DOHH2 (cell line): ENCODE measurements at regions not wholly inside any gene's neighbourhood (a gene's known extent, or its start where the extent isn't known, plus 50 kb on each side); places are given as distances from the start of the nearest gene placed in this dataset.
"Not testable (repeated sequence)": the region's sequence is repeated elsewhere in the genome, so short reads cannot be mapped to it uniquely, and the experiment has no call there.

ENCODE experiments used
- H3F3A ChIP-seq: fragments of 200-600 bp; sonication (generic), shearing (Covaris generic); 2 replicates; pipeline ENCODE4 v1.6.0; 2016; ENCODE audit warnings: antibody characterized with exemption, mild to moderate bottlenecking; ENCODE audit not compliant: control insufficient read depth, insufficient read depth
- H3K27ac ChIP-seq: fragments of 200-600 bp; sonication (generic); 2 replicates; pipeline ENCODE4 v1.5.1; 2014; ENCODE audit warnings: low read depth, mild to moderate bottlenecking, low read length, moderate library complexity
- H3K27me3 ChIP-seq: fragments of 200-600 bp; sonication (generic); 2 replicates; pipeline ENCODE4 v1.6.1; 2014; ENCODE audit warnings: mild to moderate bottlenecking, low read length, mixed read lengths; ENCODE audit not compliant: control insufficient read depth
- H3K36me3 ChIP-seq: fragments of 200-600 bp; sonication (generic); 2 replicates; pipeline ENCODE4 v1.6.1; 2014; ENCODE audit warnings: mild to moderate bottlenecking, low read length, moderate library complexity, mixed read lengths; ENCODE audit not compliant: control insufficient read depth
- H3K4me1 ChIP-seq: fragments of 200-600 bp; sonication (generic); 2 replicates; pipeline ENCODE4 v1.6.1; 2014; ENCODE audit warnings: mild to moderate bottlenecking, low read length, mixed read lengths; ENCODE audit not compliant: control insufficient read depth
- H3K4me2 ChIP-seq: fragments of 200-600 bp; sonication (generic); 2 replicates; pipeline ENCODE4 v1.6.0; 2014; ENCODE audit warnings: mild to moderate bottlenecking, low read length, moderate library complexity
- H3K4me3 ChIP-seq: fragments of 200-600 bp; sonication (generic); 2 replicates; pipeline ENCODE4 v1.5.1; 2014; ENCODE audit warnings: mild to moderate bottlenecking, low read length, mixed read lengths
- H3K79me2 ChIP-seq: fragments of 200-600 bp; sonication (generic); 2 replicates; pipeline ENCODE4 v1.6.1; 2014; ENCODE audit warnings: mild to moderate bottlenecking, low read length, mixed read lengths; ENCODE audit not compliant: control insufficient read depth
- H3K9me2 ChIP-seq: fragments of 200-600 bp; sonication (generic); replicated peaks from 2 replicates; pipeline ENCODE4 v1.6.1; 2014; ENCODE audit warnings: mild to moderate bottlenecking, low read length, mixed read lengths; ENCODE audit not compliant: control insufficient read depth
- H3K9me3 ChIP-seq: fragments of 200-600 bp; sonication (generic); 2 replicates; pipeline ENCODE4 v1.6.1; 2014; ENCODE audit warnings: antibody characterized with exemption, low read length, mixed read lengths; ENCODE audit not compliant: control insufficient read depth, insufficient read depth
- H4K20me1 ChIP-seq: fragments of 200-600 bp; sonication (generic); 2 replicates; pipeline ENCODE4 v1.6.0; 2014; ENCODE audit warnings: low read depth, mild to moderate bottlenecking, antibody characterized with exemption, low read length, moderate library complexity; ENCODE audit not compliant: control insufficient read depth, insufficient read depth
- EZH2phosphoT487 ChIP-seq: fragments of 200-600 bp; sonication (generic); IDR thresholded peaks from 2 replicates; pipeline ENCODE4 v1.6.1; 2017; ENCODE audit warnings: borderline replicate concordance, mild to moderate bottlenecking, antibody characterized with exemption, low read length, moderate library complexity, mixed read lengths
- TF ChIP-seq, protein P1 (sequence below): fragments of 200-600 bp; sonication (generic); IDR thresholded peaks from one replicate; pipeline ENCODE4 v1.5.1; 2014; ENCODE audit warnings: antibody characterized with exemption, mild to moderate bottlenecking, low read depth, low read length; ENCODE audit not compliant: poor library complexity, severe bottlenecking

DNA sequence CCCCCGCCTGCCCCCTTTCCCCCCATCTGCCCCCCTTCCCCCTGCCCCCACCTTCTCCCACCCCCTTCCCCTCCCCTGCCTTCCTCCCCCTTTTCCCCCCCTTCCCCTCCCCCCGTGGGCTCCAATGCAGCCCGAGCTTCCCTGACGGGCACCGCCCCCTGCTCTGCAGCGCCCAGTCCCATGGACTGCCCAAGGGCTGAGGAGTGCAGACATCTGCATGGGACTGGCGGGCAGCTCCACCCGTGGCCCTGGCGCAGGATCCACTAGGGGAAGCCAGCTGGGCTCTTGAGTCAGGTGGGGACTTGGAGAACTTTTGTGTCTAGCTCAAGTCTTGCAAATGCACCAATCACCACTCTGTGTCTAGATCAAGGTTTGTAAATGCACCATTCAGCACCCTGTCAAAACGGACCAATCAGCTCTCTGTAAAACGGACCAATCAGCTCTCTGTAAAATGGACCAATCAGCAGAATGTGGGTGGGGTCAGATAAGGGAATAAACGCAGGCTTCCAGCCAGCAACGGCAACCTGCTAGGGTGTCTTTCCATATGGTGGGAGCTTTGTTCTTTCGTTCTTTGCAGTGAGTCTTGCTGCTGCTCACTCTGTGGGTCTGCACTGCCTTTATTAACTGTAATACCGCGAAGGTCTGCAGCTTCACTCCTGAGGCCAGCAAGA lies 300.5 kb upstream of the PABPC4L start:
- Histone ChIP-seq H3K4me2 (no peak overlapping the region), H3K4me1 (no peaks in the 10 kb centered on the region), H3K9me2 (no peaks in the 10 kb centered on the region), H3F3A (no peaks in the 10 kb centered on the region), H3K27me3 (no peaks in the 10 kb centered on the region), H3K79me2 (no peaks in the 10 kb centered on the region), H3K36me3 (no peaks in the 10 kb centered on the region), H3K27ac (no peak overlapping the region), H3K4me3 (no peak overlapping the region), H4K20me1 (no peaks in the 10 kb centered on the region), H3K9me3 (no peaks in the 10 kb centered on the region)
- TF ChIP-seq, protein P1, sequence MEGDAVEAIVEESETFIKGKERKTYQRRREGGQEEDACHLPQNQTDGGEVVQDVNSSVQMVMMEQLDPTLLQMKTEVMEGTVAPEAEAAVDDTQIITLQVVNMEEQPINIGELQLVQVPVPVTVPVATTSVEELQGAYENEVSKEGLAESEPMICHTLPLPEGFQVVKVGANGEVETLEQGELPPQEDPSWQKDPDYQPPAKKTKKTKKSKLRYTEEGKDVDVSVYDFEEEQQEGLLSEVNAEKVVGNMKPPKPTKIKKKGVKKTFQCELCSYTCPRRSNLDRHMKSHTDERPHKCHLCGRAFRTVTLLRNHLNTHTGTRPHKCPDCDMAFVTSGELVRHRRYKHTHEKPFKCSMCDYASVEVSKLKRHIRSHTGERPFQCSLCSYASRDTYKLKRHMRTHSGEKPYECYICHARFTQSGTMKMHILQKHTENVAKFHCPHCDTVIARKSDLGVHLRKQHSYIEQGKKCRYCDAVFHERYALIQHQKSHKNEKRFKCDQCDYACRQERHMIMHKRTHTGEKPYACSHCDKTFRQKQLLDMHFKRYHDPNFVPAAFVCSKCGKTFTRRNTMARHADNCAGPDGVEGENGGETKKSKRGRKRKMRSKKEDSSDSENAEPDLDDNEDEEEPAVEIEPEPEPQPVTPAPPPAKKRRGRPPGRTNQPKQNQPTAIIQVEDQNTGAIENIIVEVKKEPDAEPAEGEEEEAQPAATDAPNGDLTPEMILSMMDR: no peak
- TF ChIP-seq EZH2phosphoT487: no peak

DNA sequence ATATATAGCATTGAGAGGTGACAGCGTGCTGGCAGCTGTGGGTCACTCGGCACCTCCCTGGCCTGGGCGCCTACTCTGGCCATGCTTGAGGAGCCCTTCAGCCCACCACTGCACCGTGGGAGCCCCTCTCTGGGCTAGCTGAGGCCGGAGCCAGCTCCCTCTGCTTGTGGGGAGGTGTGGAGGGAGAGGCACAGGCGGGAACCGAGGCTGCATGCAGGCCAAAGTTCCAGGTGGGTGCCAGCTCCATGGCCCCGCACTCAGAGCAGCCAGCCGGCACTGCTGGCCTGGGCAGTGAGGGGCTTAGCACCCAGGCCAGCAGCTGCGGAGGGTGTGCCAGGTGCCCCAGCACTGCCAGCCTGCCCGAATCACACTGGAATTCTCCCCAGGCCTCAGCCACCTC lies 299.9 kb upstream of the PABPC4L start:
- not testable (repeated sequence) for H3K27ac ChIP-seq, H4K20me1 ChIP-seq, H3K27me3 ChIP-seq, H3K4me1 ChIP-seq, H3K79me2 ChIP-seq, H3K4me3 ChIP-seq, H3F3A ChIP-seq, H3K36me3 ChIP-seq, H3K9me3 ChIP-seq, H3K9me2 ChIP-seq, H3K4me2 ChIP-seq

- H3K79me2 ChIP-seq: no peaks in the 10 kb centered on the region
- H3K9me3 ChIP-seq: no peaks in the 10 kb centered on the region
- H3F3A ChIP-seq: no peaks in the 10 kb centered on the region
- H3K4me2 ChIP-seq: no peak overlapping the region
- no peak for TF ChIP-seq EZH2phosphoT487
- TF ChIP-seq, protein P1: no peak
- H3K4me3 ChIP-seq: no peak overlapping the region
- no peaks in the 10 kb centered on the region for H3K27me3 ChIP-seq
- H3K27ac ChIP-seq: no peak overlapping the region
- H3K36me3 ChIP-seq: no peaks in the 10 kb centered on the region
- no peaks in the 10 kb centered on the region for H3K9me2 ChIP-seq
- H4K20me1 ChIP-seq: no peaks in the 10 kb centered on the region
- no peaks in the 10 kb centered on the region for H3K4me1 ChIP-seq
These were observed 297.5 kb upstream of the PABPC4L start for GRCh38 chr4:134499074-134499473.

- Histone ChIP-seq H4K20me1 (no peaks in the 10 kb centered on the region), H3F3A (no peaks in the 10 kb centered on the region), H3K36me3 (no peaks in the 10 kb centered on the region), H3K4me3 (no peak overlapping the region), H3K4me1 (no peaks in the 10 kb centered on the region), H3K79me2 (no peaks in the 10 kb centered on the region), H3K4me2 (no peak overlapping the region), H3K27ac (no peak overlapping the region), H3K27me3 (no peaks in the 10 kb centered on the region), H3K9me3 (no peaks in the 10 kb centered on the region), H3K9me2 (no peaks in the 10 kb centered on the region)
- TF ChIP-seq, protein P1: no peak
- no peak for TF ChIP-seq EZH2phosphoT487
These were observed 289.3 kb upstream of the PABPC4L start for GRCh38 chr4:134490863-134491262.

GRCh38 chr4:134483514-134483913 lies 281.9 kb upstream of the PABPC4L start:
- H3K4me3 ChIP-seq, H3K4me2 ChIP-seq, H3K9me3 ChIP-seq, H3K27me3 ChIP-seq, H3K4me1 ChIP-seq, H3K79me2 ChIP-seq, H3K36me3 ChIP-seq, H3F3A ChIP-seq, H4K20me1 ChIP-seq, H3K9me2 ChIP-seq, H3K27ac ChIP-seq: not testable (repeated sequence)
